Astrocyte (in vitro differentiated cells and primary cell): ENCODE measurements at regions not wholly inside any gene's neighbourhood (a gene's known extent, or its start where the extent isn't known, plus 50 kb on each side); places are given as distances from the start of the nearest gene placed in this dataset.

Experiments used
- CTCF ChIP-seq: IDR thresholded peaks from 2 replicates; pipeline ENCODE4 v1.5.1; 2011; ENCODE audit warnings: low read depth, mild to moderate bottlenecking, inconsistent platforms, low read length, moderate library complexity; ENCODE audit not compliant: insufficient read depth
- EZH2 ChIP-seq: IDR thresholded peaks from 2 replicates; pipeline ENCODE4 v1.6.1; 2012; ENCODE audit warnings: mild to moderate bottlenecking, low read length, inconsistent platforms; ENCODE audit not compliant: insufficient read depth

- TF ChIP-seq CTCF (no peak), EZH2 (no peak)
Observed at GRCh38 chr3:104742044-104742443, 624.7 kb upstream of the ALCAM start.
